ENCODE measurements at regions not wholly inside any gene's neighbourhood (a gene's known extent, or its start where the extent isn't known, plus 50 kb on each side); places are given as distances from the start of the nearest gene placed in this dataset.
A peak's percentile ranks its signal among the peaks of the same experiment; 100 is the strongest.

- intact Hi-C loops (cut with DNase I, micrococcal nuclease), result no loop called here
- H3K36me3 ChIP-seq (ENCODE audit: low read depth), result no peaks in the 10 kb centered on the region
- no peaks in the 10 kb centered on the region for H3K4me1 ChIP-seq (ENCODE audit: low read depth)
- TF ChIP-seq CTCF (IDR thresholded peaks at IDR 0.05), result no peak
- H3K9me3 ChIP-seq, result no peaks in the 10 kb centered on the region
- DNase-seq, result no peak
- ATAC-seq, result no peak
- H3K4me3 ChIP-seq, result no peak overlapping the region
These were observed 552.6 kb upstream of the ATP2B1 start for GRCh38 chr12:90261283-90261682.

GRCh38 chr12:90260136-90260535 lies 551.5 kb upstream of the ATP2B1 start:
- Histone ChIP-seq H3K36me3 (ENCODE audit: low read depth) (no peaks in the 10 kb centered on the region), H3K4me3 (no peak overlapping the region), H3K4me1 (ENCODE audit: low read depth) (no peaks in the 10 kb centered on the region), H3K9me3 (no peaks in the 10 kb centered on the region)
- no peak for TF ChIP-seq CTCF (IDR thresholded peaks at IDR 0.05)
- DNase-seq (no peak), ATAC-seq (no peak)
- intact Hi-C loops (cut with DNase I, micrococcal nuclease), result no loop called here

GRCh38 chr12:90257927-90258624 lies 549.4 kb upstream of the ATP2B1 start:
- no peak for TF ChIP-seq CTCF (IDR thresholded peaks at IDR 0.05)
- no peaks in the 10 kb centered on the region for H3K9me3 ChIP-seq
- no peak for ATAC-seq
- DNase-seq, result no peak
- intact Hi-C loops (cut with DNase I, micrococcal nuclease), result no loop called here
- peaks cover 4% of the 10 kb centered on the region for H3K4me1 ChIP-seq (ENCODE audit: low read depth)
- H3K4me3 ChIP-seq, result no peak overlapping the region
- no peaks in the 10 kb centered on the region for H3K36me3 ChIP-seq (ENCODE audit: low read depth)

- ATAC-seq, result no peak
- no peak for DNase-seq
These were observed 546.2 kb upstream of the ATP2B1 start for GRCh38 chr12:90254796-90255195.

GRCh38 chr12:90253674-90254181 lies 545.1 kb upstream of the ATP2B1 start:
- H3K4me1 ChIP-seq (ENCODE audit: low read depth), result peaks cover 4% of the 10 kb centered on the region
- peak; percentile 97 for ATAC-seq
- no peaks in the 10 kb centered on the region for H3K9me3 ChIP-seq
- no peak for TF ChIP-seq CTCF (IDR thresholded peaks at IDR 0.05)
- intact Hi-C loops (cut with DNase I, micrococcal nuclease), result no loop called here
- H3K36me3 ChIP-seq (ENCODE audit: low read depth), result no peaks in the 10 kb centered on the region
- peak; percentile 54 to 80 (median 69) for DNase-seq
- H3K4me3 ChIP-seq, result no peak overlapping the region

More at GRCh38 chr12:90254796-90255195, 546.2 kb upstream of the ATP2B1 start:
- Histone ChIP-seq H3K4me3 (no peak overlapping the region), H3K9me3 (no peaks in the 10 kb centered on the region), H3K4me1 (ENCODE audit: low read depth) (peaks cover 4% of the 10 kb centered on the region), H3K36me3 (ENCODE audit: low read depth) (no peaks in the 10 kb centered on the region)
- intact Hi-C loops (cut with DNase I, micrococcal nuclease), result no loop called here
- TF ChIP-seq CTCF (IDR thresholded peaks at IDR 0.05), result no peak

Measured in mucosa of descending colon (tissue), 3 donors.